GM23248 (cell line): ENCODE measurements at regions not wholly inside any gene's neighbourhood (a gene's known extent, or its start where the extent isn't known, plus 50 kb on each side); places are given as distances from the start of the nearest gene placed in this dataset.

Source experiments
- DNase-seq: peaks from one replicate; pipeline ENCODE4 v3.0.0-alpha.2; 2015
- H2AFZ ChIP-seq: fragments of 200-600 bp; sonication (generic); 2 replicates; pipeline ENCODE4 v1.6.1; 2016; ENCODE audit warnings: antibody characterized with exemption
- H3F3A ChIP-seq: fragments of 200-600 bp; sonication (generic); 2 replicates; pipeline ENCODE4 v1.6.1; 2016; ENCODE audit warnings: mild to moderate bottlenecking, antibody characterized with exemption, mixed run types; ENCODE audit not compliant: insufficient read depth
- H3K27ac ChIP-seq: fragments of 200-600 bp; sonication (generic); 2 replicates; pipeline ENCODE4 v1.5.1; 2016; ENCODE audit warnings: mild to moderate bottlenecking
- H3K27me3 ChIP-seq: fragments of 200-600 bp; sonication (generic); replicated peaks from 2 replicates; pipeline ENCODE4 v1.6.1; 2016; ENCODE audit warnings: mild to moderate bottlenecking; ENCODE audit not compliant: insufficient read depth
- H3K36me3 ChIP-seq: fragments of 200-600 bp; sonication (generic); 2 replicates; pipeline ENCODE4 v1.6.1; 2016; ENCODE audit warnings: low read depth, mild to moderate bottlenecking
- H3K4me1 ChIP-seq: fragments of 200-600 bp; sonication (generic); 2 replicates; pipeline ENCODE4 v1.6.1; 2016; ENCODE audit warnings: mild to moderate bottlenecking; ENCODE audit not compliant: insufficient read depth
- H3K4me2 ChIP-seq: fragments of 200-600 bp; sonication (generic); one replicate; pipeline ENCODE4 v1.6.1; 2016; ENCODE audit warnings: mild to moderate bottlenecking; ENCODE audit not compliant: unreplicated experiment
- H3K4me3 ChIP-seq: fragments of 200-600 bp; sonication (generic); 2 replicates; pipeline ENCODE4 v1.5.1; 2016; ENCODE audit warnings: mild to moderate bottlenecking
- H3K79me2 ChIP-seq: fragments of 200-600 bp; sonication (generic); 2 replicates; pipeline ENCODE4 v1.6.1; 2016; ENCODE audit warnings: mild to moderate bottlenecking; ENCODE audit not compliant: insufficient read depth
- H3K9ac ChIP-seq: fragments of 200-600 bp; sonication (generic); 2 replicates; pipeline ENCODE4 v1.6.1; 2016; ENCODE audit warnings: mild to moderate bottlenecking
- H3K9me2 ChIP-seq: fragments of 200-600 bp; sonication (generic); 2 replicates; pipeline ENCODE4 v1.6.1; 2016; ENCODE audit warnings: mixed run types, mild to moderate bottlenecking, moderate library complexity; ENCODE audit not compliant: insufficient read depth
- H3K9me3 ChIP-seq: fragments of 200-600 bp; sonication (generic); one replicate; pipeline ENCODE4 v1.6.1; 2017; ENCODE audit warnings: low read depth
- H4K20me1 ChIP-seq: fragments of 200-600 bp; sonication (generic); 2 replicates; pipeline ENCODE4 v1.6.0; 2016; ENCODE audit not compliant: insufficient read depth
- EZH2 ChIP-seq: fragments of 200-600 bp; sonication (generic); IDR thresholded peaks from 2 replicates; pipeline ENCODE4 v1.6.1; 2018; ENCODE audit warnings: antibody characterized with exemption, mild to moderate bottlenecking; ENCODE audit not compliant: insufficient read depth, poor library complexity, severe bottlenecking
- EZH2phosphoT487 ChIP-seq: fragments of 200-600 bp; sonication (generic); IDR thresholded peaks from 2 replicates; pipeline ENCODE4 v1.6.1; 2018; ENCODE audit warnings: antibody characterized with exemption, moderate library complexity, mild to moderate bottlenecking, low read depth; ENCODE audit not compliant: insufficient read depth
- WGBS, 2 experiments: methylation state at CpG; one replicate each; pipeline ENCODE4 v1.1.6; 2015 to 2017; ENCODE audit warnings: low lambda C conversion rate in 2 of 2, low coverage in 1 of 2; ENCODE audit errors: missing lambda C conversion rate in 2 of 2; 5-methylcytosine and 5-hydroxymethylcytosine counted together
- in situ Hi-C: fragments of 300-500 bp; cut with MboI; formaldehyde crosslinking; loops from 2 replicates; pipeline ENCODE4 v1.15.0; 2020

DNA sequence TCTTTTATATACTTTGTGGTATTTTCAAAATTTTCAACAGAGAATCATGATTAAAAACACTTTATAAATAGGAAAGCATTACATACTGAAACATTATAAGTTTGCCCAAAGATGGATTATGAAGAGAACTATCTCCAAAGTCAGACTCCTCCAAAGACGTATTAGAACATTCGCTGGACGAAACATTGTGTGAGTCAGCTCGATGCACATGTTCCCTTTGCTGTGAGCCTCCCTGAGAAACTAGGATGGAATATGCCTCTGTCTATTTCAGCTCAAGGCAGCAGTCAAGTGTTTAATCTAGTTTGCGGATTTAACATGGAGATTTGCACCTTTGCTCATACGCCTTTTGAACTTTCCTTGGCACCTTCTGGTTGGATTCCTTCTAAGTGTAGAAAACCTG is 92.2 kb upstream of the NCKAP5 start:
- Histone ChIP-seq H3K9me3 (no peaks in the 10 kb centered on the region), H3F3A (no peaks in the 10 kb centered on the region), H3K27ac (no peak overlapping the region), H3K4me3 (no peak overlapping the region), H3K27me3 (no peaks in the 10 kb centered on the region), H4K20me1 (no peaks in the 10 kb centered on the region), H2AFZ (no peak overlapping the region), H3K9ac (no peak overlapping the region), H3K36me3 (no peaks in the 10 kb centered on the region), H3K79me2 (no peaks in the 10 kb centered on the region), H3K9me2 (no peaks in the 10 kb centered on the region), H3K4me2 (no peak overlapping the region), H3K4me1 (no peaks in the 10 kb centered on the region)
- TF ChIP-seq EZH2 = no peak
- TF ChIP-seq EZH2phosphoT487 = no peak
- in situ Hi-C loops = no loop called here
- peak; percentile 45 for DNase-seq
- WGBS, 2 experiments = 29 to 34% methylated on average over 6 of the region's 6 CpGs

- DNase-seq = no peak
- TF ChIP-seq EZH2phosphoT487 (no peak), EZH2 (no peak)
- Histone ChIP-seq H3K9me3 (no peaks in the 10 kb centered on the region), H3K9ac (no peak overlapping the region), H3K4me1 (no peaks in the 10 kb centered on the region), H4K20me1 (no peaks in the 10 kb centered on the region), H3K4me3 (no peak overlapping the region), H3K9me2 (no peaks in the 10 kb centered on the region), H3K36me3 (no peaks in the 10 kb centered on the region), H3K27me3 (no peaks in the 10 kb centered on the region), H3F3A (no peaks in the 10 kb centered on the region), H3K4me2 (no peak overlapping the region), H3K27ac (no peak overlapping the region), H2AFZ (no peak overlapping the region), H3K79me2 (no peaks in the 10 kb centered on the region)
- WGBS, 2 experiments = 98 to 99% methylated on average over 4 of the region's 4 CpGs
- in situ Hi-C loops = no loop called here
These were observed 93.1 kb upstream of the NCKAP5 start for GRCh38 chr2:133661392-133661791.

DNA sequence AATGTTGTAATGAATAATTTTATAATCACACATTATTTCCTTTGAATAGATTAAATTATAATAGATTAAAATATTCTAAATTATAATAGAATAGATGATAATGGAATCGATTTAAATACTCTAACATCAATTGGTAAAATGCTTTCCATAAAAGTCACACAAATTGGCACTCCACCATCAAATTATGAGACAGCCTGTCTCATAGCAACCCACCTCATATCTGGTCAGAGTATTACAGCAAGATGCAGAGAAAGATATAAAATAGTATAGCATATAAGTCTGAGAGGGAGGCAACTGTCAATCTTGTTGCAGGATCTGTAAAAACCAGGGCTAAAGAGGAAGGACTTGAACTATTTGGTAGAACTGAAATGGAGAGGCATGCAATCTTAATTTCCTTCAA is 98.4 kb upstream of the NCKAP5 start:
- no peaks in the 10 kb centered on the region for H3K9me3 ChIP-seq
- no peak overlapping the region for H3K4me3 ChIP-seq
- TF ChIP-seq EZH2phosphoT487 = no peak
- TF ChIP-seq EZH2 = no peak
- no peaks in the 10 kb centered on the region for H3K36me3 ChIP-seq
- 80 to 81% methylated on average over 1 of the region's 1 CpG for WGBS, 2 experiments
- H3K4me2 ChIP-seq = peak overlapping the region; percentile 41
- no peaks in the 10 kb centered on the region for H4K20me1 ChIP-seq
- H3K79me2 ChIP-seq = no peaks in the 10 kb centered on the region
- H3K4me1 ChIP-seq = peaks cover 11% of the 10 kb centered on the region
- no peaks in the 10 kb centered on the region for H3K9me2 ChIP-seq
- in situ Hi-C loops = no loop called here
- H3K27ac ChIP-seq = peak overlapping the region; percentile 47
- H3F3A ChIP-seq = 0 out of 2 replicates have a peak, but pooled peaks cover 18% of the 10 kb centered on the region
- H2AFZ ChIP-seq = no peak overlapping the region
- H3K9ac ChIP-seq = no peak overlapping the region; the same call in 1 of the 2 replicates
- DNase-seq = peak; percentile 53
- H3K27me3 ChIP-seq = no peaks in the 10 kb centered on the region

GRCh38 chr2:133667085-133667484 is 98.8 kb upstream of the NCKAP5 start:
- Histone ChIP-seq H3K4me2 (peak overlapping the region; percentile 57), H3K79me2 (no peaks in the 10 kb centered on the region), H3K4me3 (no peak overlapping the region), H3K36me3 (no peaks in the 10 kb centered on the region), H2AFZ (no peak overlapping the region), H3K9ac (no peak overlapping the region; the same call in 1 of the 2 replicates), H3K4me1 (peaks cover 11% of the 10 kb centered on the region), H3F3A (0 out of 2 replicates have a peak, but pooled peaks cover 18% of the 10 kb centered on the region), H4K20me1 (no peaks in the 10 kb centered on the region), H3K9me3 (no peaks in the 10 kb centered on the region), H3K27me3 (no peaks in the 10 kb centered on the region), H3K27ac (peak overlapping the region; percentile 47), H3K9me2 (no peaks in the 10 kb centered on the region)
- no peak for TF ChIP-seq EZH2
- TF ChIP-seq EZH2phosphoT487 = no peak
- in situ Hi-C loops = no loop called here
- DNase-seq = peak; percentile 87

DNA sequence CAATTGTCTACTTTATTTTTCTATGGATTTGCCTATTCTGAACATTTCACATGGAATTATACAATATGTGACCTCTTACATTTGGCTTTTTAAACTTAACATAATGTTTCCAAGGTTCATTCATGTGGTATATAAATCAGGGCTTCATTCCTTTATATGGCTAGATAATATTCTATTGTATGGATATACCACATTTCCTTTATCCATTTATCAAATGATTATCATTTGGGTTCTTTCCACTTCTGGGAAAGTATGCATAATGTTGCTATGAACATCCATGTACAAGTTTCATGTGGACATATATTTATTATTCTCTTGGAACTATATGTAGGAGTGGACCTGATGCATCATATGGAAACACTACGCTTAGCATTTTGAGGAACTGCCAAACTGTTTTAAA is 99.7 kb upstream of the NCKAP5 start:
- Histone ChIP-seq H3K9me2 (no peaks in the 10 kb centered on the region), H3K36me3 (no peaks in the 10 kb centered on the region), H3K79me2 (no peaks in the 10 kb centered on the region), H3K4me3 (no peak overlapping the region), H3K27me3 (no peaks in the 10 kb centered on the region), H2AFZ (no peak overlapping the region), H3K4me2 (no peak overlapping the region), H3K9ac (no peak overlapping the region), H3K9me3 (no peaks in the 10 kb centered on the region), H4K20me1 (no peaks in the 10 kb centered on the region), H3K4me1 (peaks cover 11% of the 10 kb centered on the region), H3K27ac (no peak overlapping the region), H3F3A (0 out of 2 replicates have a peak, but pooled peaks cover 18% of the 10 kb centered on the region)
- DNase-seq = no peak
- 94 to 100% methylated on average over 1 of the region's 1 CpG for WGBS, 2 experiments
- in situ Hi-C loops = no loop called here
- TF ChIP-seq EZH2 = no peak
- TF ChIP-seq EZH2phosphoT487 = no peak
